ENCODE measurements at regions not wholly inside any gene's neighbourhood (a gene's known extent, or its start where the extent isn't known, plus 50 kb on each side); places are given as distances from the start of the nearest gene placed in this dataset.

DNA sequence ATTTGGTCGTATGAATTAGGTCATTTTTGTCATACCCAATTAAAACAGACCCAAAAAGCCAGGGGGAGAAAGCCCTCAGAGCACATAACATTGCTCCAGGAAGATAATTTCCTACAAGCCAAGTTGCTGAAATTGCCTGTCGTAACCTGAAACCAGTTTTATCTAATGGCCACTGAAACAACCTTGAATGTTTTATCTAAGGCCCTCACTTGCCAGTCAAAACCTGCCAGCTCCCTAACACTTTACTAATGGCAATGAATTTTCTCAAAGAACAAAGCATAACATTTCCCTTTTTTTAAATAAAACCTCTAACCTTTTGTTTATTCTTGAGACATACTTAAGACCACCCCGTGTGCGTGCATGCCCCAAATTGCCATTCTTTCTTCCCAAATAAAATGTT lies 496.2 kb upstream of the KLHL1 start:
- no peak for DNase-seq (ENCODE audit: extremely low spot score in 2 of 2)
- Histone ChIP-seq H3K9me3 (no peaks in the 10 kb centered on the region), H3K4me1 (no peaks in the 10 kb centered on the region), H3K27ac (no peak overlapping the region), H3K4me3 (no peak overlapping the region), H3K27me3 (no peaks in the 10 kb centered on the region), H3K36me3 (no peaks in the 10 kb centered on the region)
- TF ChIP-seq, protein P1, sequence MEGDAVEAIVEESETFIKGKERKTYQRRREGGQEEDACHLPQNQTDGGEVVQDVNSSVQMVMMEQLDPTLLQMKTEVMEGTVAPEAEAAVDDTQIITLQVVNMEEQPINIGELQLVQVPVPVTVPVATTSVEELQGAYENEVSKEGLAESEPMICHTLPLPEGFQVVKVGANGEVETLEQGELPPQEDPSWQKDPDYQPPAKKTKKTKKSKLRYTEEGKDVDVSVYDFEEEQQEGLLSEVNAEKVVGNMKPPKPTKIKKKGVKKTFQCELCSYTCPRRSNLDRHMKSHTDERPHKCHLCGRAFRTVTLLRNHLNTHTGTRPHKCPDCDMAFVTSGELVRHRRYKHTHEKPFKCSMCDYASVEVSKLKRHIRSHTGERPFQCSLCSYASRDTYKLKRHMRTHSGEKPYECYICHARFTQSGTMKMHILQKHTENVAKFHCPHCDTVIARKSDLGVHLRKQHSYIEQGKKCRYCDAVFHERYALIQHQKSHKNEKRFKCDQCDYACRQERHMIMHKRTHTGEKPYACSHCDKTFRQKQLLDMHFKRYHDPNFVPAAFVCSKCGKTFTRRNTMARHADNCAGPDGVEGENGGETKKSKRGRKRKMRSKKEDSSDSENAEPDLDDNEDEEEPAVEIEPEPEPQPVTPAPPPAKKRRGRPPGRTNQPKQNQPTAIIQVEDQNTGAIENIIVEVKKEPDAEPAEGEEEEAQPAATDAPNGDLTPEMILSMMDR (IDR thresholded peaks at IDR 0.05) = no peak
- TF ChIP-seq POLR2A (IDR thresholded peaks at IDR 0.05) = no peak
- no peak for TF ChIP-seq POLR2AphosphoS5 (IDR thresholded peaks at IDR 0.05; ENCODE audit: insufficient read depth in 1 of 2, low read depth in 1 of 2)
- intact Hi-C loops (cut with DNase I) = no loop called here

DNA sequence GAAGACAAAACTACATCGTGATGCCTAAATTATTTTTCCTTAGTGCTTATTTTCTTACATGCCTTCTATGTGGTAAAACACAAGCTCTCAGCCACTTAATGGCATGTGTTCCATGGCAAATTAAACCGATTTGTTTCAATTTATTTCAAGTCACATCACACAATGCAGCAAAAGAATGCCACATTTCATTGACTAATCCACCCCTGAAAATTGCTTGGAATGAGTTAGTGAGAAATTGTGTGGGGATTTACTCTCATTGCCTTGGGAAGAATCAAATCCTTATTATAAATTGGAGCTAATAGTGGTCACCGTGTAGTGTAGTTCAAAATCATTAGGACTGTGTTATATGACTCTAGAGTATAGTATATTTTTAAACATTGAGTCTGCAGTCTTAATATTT lies 485.5 kb upstream of the KLHL1 start:
- H3K4me3 ChIP-seq = no peak overlapping the region
- TF ChIP-seq POLR2A (IDR thresholded peaks at IDR 0.05) (no peak), POLR2AphosphoS5 (IDR thresholded peaks at IDR 0.05; ENCODE audit: insufficient read depth in 1 of 2, low read depth in 1 of 2) (no peak)
- TF ChIP-seq, protein P1 (IDR thresholded peaks at IDR 0.05) = no peak
- H3K9me3 ChIP-seq = no peaks in the 10 kb centered on the region
- no peaks in the 10 kb centered on the region for H3K4me1 ChIP-seq
- no peak for DNase-seq (ENCODE audit: extremely low spot score in 2 of 2)
- H3K27me3 ChIP-seq = no peaks in the 10 kb centered on the region
- intact Hi-C loops (cut with DNase I) = no loop called here
- H3K27ac ChIP-seq = no peak overlapping the region
- H3K36me3 ChIP-seq = no peaks in the 10 kb centered on the region

DNA sequence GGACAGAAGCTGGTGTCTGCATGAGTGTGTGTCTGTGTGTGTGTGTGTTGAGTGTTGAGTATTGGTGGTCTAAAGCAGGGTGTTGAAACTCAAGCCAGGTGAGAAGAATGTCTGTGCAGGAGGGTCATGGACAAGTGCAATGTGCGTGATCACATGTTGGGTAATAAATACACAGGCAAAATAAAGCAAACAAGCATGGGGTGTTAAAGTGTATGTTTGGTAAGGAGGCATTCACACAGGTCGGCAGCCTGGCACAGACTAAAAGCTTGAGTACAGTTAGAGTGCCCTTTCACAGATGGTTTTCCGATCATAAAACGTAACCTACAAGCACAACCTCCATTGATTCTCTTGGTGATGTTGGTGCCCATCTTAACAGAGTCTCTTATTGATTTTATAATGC lies 476.9 kb upstream of the KLHL1 start:
- DNase-seq (ENCODE audit: extremely low spot score in 2 of 2) = no peak
- no peaks in the 10 kb centered on the region for H3K36me3 ChIP-seq
- no peaks in the 10 kb centered on the region for H3K27me3 ChIP-seq
- no peak overlapping the region for H3K4me3 ChIP-seq
- TF ChIP-seq POLR2AphosphoS5 (IDR thresholded peaks at IDR 0.05; ENCODE audit: insufficient read depth in 1 of 2, low read depth in 1 of 2) (no peak), POLR2A (IDR thresholded peaks at IDR 0.05) (no peak)
- TF ChIP-seq, protein P1 (IDR thresholded peaks at IDR 0.05) = no peak
- intact Hi-C loops (cut with DNase I) = no loop called here
- no peaks in the 10 kb centered on the region for H3K9me3 ChIP-seq
- no peak overlapping the region for H3K27ac ChIP-seq
- no peaks in the 10 kb centered on the region for H3K4me1 ChIP-seq

DNA sequence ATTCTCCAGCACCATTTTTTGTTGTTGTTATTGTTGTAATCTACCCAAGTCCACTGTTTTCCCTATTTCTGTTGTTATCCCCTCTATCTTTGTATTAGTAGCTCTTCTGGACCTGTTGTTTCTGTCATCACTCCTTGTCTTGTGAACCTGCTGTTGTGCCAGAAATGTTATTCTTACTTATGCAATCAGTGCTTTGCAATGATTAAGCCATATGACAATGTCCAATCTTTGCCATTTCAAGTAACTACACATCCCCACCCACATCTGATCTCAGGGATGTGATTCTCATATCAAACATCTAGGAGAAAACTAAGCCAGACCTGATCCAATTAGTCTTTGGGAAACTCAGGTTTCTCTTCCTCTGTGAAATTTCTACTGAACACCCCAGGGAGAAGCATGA lies 472.6 kb upstream of the KLHL1 start:
- DNase-seq (ENCODE audit: extremely low spot score in 2 of 2) = no peak
- H3K4me3 ChIP-seq = no peak overlapping the region
- no peaks in the 10 kb centered on the region for H3K36me3 ChIP-seq
- no peak overlapping the region for H3K27ac ChIP-seq
- no peak for TF ChIP-seq POLR2AphosphoS5 (IDR thresholded peaks at IDR 0.05; ENCODE audit: insufficient read depth in 1 of 2, low read depth in 1 of 2)
- TF ChIP-seq POLR2A (IDR thresholded peaks at IDR 0.05) = no peak
- TF ChIP-seq, protein P1 (IDR thresholded peaks at IDR 0.05) = no peak
- no peaks in the 10 kb centered on the region for H3K4me1 ChIP-seq
- H3K9me3 ChIP-seq = no peaks in the 10 kb centered on the region
- no peaks in the 10 kb centered on the region for H3K27me3 ChIP-seq
- intact Hi-C loops (cut with DNase I) = no loop called here

DNA sequence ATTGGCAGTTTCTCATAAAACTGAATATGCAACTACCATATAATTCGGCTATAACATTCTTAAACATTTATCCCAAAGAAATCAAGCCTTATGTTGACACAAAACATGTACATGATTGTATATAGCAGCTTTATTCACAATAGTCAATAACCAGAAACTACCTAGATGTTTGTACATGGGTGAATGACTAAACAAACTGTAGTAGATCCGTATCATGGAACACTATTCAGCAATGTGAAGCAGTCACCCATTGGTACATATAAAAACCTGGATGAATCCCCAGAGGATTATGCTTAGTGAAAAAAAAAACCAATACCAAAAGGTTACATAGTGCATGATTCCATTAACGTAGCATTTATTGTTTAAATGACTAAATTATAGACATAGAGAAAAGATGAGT lies 471.7 kb upstream of the KLHL1 start:
- H3K4me1 ChIP-seq = no peaks in the 10 kb centered on the region
- DNase-seq (ENCODE audit: extremely low spot score in 2 of 2) = no peak
- H3K36me3 ChIP-seq = no peaks in the 10 kb centered on the region
- no peaks in the 10 kb centered on the region for H3K9me3 ChIP-seq
- H3K4me3 ChIP-seq = no peak overlapping the region
- TF ChIP-seq POLR2AphosphoS5 (IDR thresholded peaks at IDR 0.05; ENCODE audit: insufficient read depth in 1 of 2, low read depth in 1 of 2) (no peak), POLR2A (IDR thresholded peaks at IDR 0.05) (no peak)
- TF ChIP-seq, protein P1 (IDR thresholded peaks at IDR 0.05) = no peak
- intact Hi-C loops (cut with DNase I) = no loop called here
- no peaks in the 10 kb centered on the region for H3K27me3 ChIP-seq
- no peak overlapping the region for H3K27ac ChIP-seq
